ENCODE measurements at regions not wholly inside any gene's neighbourhood (a gene's known extent, or its start where the extent isn't known, plus 50 kb on each side); places are given as distances from the start of the nearest gene placed in this dataset.

GRCh38 chr18:1968801-1969498, 602.4 kb downstream of the METTL4 start:
- H3K4me1 ChIP-seq = no peaks in the 10 kb centered on the region
- 79 to 87% methylated on average over 4 of the region's 4 CpGs for WGBS, 2 donors
- H3K36me3 ChIP-seq = no peaks in the 10 kb centered on the region
- H3K9me3 ChIP-seq = no peaks in the 10 kb centered on the region
- H3K27ac ChIP-seq = no peak overlapping the region
- no peak overlapping the region for H3K4me3 ChIP-seq
- intact Hi-C loops (cut with DNase I) = no loop called here
- no peaks in the 10 kb centered on the region for H3K27me3 ChIP-seq
- DNase-seq = no peak
- TF ChIP-seq, protein P1, sequence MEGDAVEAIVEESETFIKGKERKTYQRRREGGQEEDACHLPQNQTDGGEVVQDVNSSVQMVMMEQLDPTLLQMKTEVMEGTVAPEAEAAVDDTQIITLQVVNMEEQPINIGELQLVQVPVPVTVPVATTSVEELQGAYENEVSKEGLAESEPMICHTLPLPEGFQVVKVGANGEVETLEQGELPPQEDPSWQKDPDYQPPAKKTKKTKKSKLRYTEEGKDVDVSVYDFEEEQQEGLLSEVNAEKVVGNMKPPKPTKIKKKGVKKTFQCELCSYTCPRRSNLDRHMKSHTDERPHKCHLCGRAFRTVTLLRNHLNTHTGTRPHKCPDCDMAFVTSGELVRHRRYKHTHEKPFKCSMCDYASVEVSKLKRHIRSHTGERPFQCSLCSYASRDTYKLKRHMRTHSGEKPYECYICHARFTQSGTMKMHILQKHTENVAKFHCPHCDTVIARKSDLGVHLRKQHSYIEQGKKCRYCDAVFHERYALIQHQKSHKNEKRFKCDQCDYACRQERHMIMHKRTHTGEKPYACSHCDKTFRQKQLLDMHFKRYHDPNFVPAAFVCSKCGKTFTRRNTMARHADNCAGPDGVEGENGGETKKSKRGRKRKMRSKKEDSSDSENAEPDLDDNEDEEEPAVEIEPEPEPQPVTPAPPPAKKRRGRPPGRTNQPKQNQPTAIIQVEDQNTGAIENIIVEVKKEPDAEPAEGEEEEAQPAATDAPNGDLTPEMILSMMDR (IDR thresholded peaks at IDR 0.05) = no peak
- TF ChIP-seq POLR2AphosphoS5 (IDR thresholded peaks at IDR 0.05) (no peak), EP300 (IDR thresholded peaks at IDR 0.05) (no peak), POLR2A (IDR thresholded peaks at IDR 0.05) (no peak)

DNA sequence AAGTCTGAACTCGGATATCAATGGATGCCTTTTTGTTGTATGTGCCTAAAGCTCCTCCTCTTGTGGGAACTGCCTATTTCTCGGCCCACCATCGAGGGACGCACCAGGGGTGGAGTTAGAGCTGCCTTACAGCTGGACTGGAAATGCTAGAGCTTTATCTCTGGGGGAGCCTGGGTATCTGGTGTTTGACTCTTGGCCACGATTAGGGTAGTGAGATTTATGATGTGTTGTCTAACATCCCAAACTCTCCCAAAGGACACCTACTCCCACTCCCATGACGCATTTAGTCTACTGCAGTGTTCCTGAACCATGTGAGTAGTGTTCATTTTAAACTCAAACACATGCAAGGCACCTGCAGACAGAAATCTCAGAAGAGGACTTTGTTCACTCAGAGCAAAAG, 594.8 kb downstream of the METTL4 start:
- intact Hi-C loops (cut with DNase I) = no loop called here
- no peak for TF ChIP-seq POLR2AphosphoS5 (IDR thresholded peaks at IDR 0.05)
- TF ChIP-seq POLR2A (IDR thresholded peaks at IDR 0.05) = no peak
- TF ChIP-seq, protein P1 (IDR thresholded peaks at IDR 0.05) = no peak
- no peak for TF ChIP-seq EP300 (IDR thresholded peaks at IDR 0.05)
- no peaks in the 10 kb centered on the region for H3K27me3 ChIP-seq

DNA sequence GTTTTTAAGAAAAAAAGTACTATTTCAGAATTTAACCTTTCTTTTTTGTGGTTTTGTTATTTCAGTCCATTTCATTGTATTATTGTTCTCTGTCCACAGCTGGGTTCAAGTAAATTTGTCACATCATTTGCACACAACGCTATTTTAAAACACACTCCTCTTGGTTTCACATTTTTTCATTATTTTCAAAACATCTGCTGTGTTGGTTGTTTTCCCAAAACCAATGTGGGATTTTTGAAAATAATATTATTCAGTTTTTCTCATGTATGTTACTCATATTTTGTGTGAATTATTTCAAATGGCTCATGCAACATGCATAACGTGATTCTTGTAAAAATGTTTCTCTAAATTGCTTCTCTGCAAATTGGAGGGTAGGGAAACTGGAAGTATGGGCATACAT, 589.2 kb downstream of the METTL4 start:
- no peaks in the 10 kb centered on the region for H3K27me3 ChIP-seq
- DNase-seq = no peak
- intact Hi-C loops (cut with DNase I) = no loop called here
- H3K36me3 ChIP-seq = no peaks in the 10 kb centered on the region
- no peak overlapping the region for H3K4me3 ChIP-seq
- no peak overlapping the region for H3K27ac ChIP-seq
- H3K4me1 ChIP-seq = no peaks in the 10 kb centered on the region
- TF ChIP-seq EP300 (IDR thresholded peaks at IDR 0.05) = no peak
- no peak for TF ChIP-seq POLR2AphosphoS5 (IDR thresholded peaks at IDR 0.05)
- TF ChIP-seq POLR2A (IDR thresholded peaks at IDR 0.05) = no peak
- TF ChIP-seq, protein P1 (IDR thresholded peaks at IDR 0.05) = no peak
- peaks cover 0 to 2% (median 0%) of the 10 kb centered on the region in 4 donors for H3K9me3 ChIP-seq
- 73 to 80% methylated on average over 2 of the region's 2 CpGs for WGBS, 2 donors

More for the DNA sequence above, 594.8 kb downstream of the METTL4 start:
- Histone ChIP-seq H3K9me3 (no peaks in the 10 kb centered on the region), H3K36me3 (no peaks in the 10 kb centered on the region), H3K4me1 (no peaks in the 10 kb centered on the region), H3K27ac (no peak overlapping the region), H3K4me3 (no peak overlapping the region)
- DNase-seq = no peak
- WGBS, 2 donors = 42 to 55% methylated on average over 6 of the region's 6 CpGs

GRCh38 chr18:1983746-1984515, 587.4 kb downstream of the METTL4 start:
- no peak for DNase-seq
- 45 to 55% methylated on average over 3 of the region's 3 CpGs for WGBS, 2 donors
- H3K27ac ChIP-seq = no peak overlapping the region
- intact Hi-C loops (cut with DNase I) = no loop called here
- H3K36me3 ChIP-seq = no peaks in the 10 kb centered on the region
- H3K27me3 ChIP-seq = no peaks in the 10 kb centered on the region
- H3K4me3 ChIP-seq = no peak overlapping the region
- H3K9me3 ChIP-seq = peaks cover 0 to 2% (median 0%) of the 10 kb centered on the region in 4 donors
- TF ChIP-seq EP300 (IDR thresholded peaks at IDR 0.05) = no peak
- H3K4me1 ChIP-seq = no peaks in the 10 kb centered on the region

GRCh38 chr18:1993866-1994265, 577.4 kb downstream of the METTL4 start:
- no peak overlapping the region for H3K4me3 ChIP-seq
- H3K36me3 ChIP-seq = no peaks in the 10 kb centered on the region
- 91 to 93% methylated on average over 3 of the region's 3 CpGs for WGBS, 2 donors
- DNase-seq = no peak
- intact Hi-C loops (cut with DNase I) = no loop called here
- no peak overlapping the region for H3K27ac ChIP-seq
- no peaks in the 10 kb centered on the region for H3K9me3 ChIP-seq
- no peaks in the 10 kb centered on the region for H3K4me1 ChIP-seq
- H3K27me3 ChIP-seq = no peaks in the 10 kb centered on the region
- TF ChIP-seq EP300 (IDR thresholded peaks at IDR 0.05) (no peak), POLR2A (IDR thresholded peaks at IDR 0.05) (no peak), POLR2AphosphoS5 (IDR thresholded peaks at IDR 0.05) (no peak)
- TF ChIP-seq, protein P1 (IDR thresholded peaks at IDR 0.05) = no peak

Measured in sigmoid colon (tissue), 6 donors.